Naive B cell (primary cell): ENCODE measurements at regions not wholly inside any gene's neighbourhood (a gene's known extent, or its start where the extent isn't known, plus 50 kb on each side); places are given as distances from the start of the nearest gene placed in this dataset.

Source experiments
- ATAC-seq, 2 donors: fragments of 150-1000 bp; cut with Tn5 transposase; 2 replicates each; pipeline ENCODE4 v1.10.0; 2021; ENCODE audit warnings: low read depth in 2 of 2, mild to moderate bottlenecking in 2 of 2, moderate library complexity in 2 of 2
- DNase-seq: peaks from one replicate; pipeline ENCODE4 v3.0.0; 2022
- H3K27ac Mint-ChIP-seq, 6 donors: one replicate each; pipeline ENCODE4 v1.8.0; 2020 to 2022; ENCODE audit warnings: mild to moderate bottlenecking in 6 of 6, mixed read lengths in 6 of 6, moderate library complexity in 5 of 6, inconsistent platforms in 2 of 6
- H3K27me3 Mint-ChIP-seq, 3 donors: one replicate each; pipeline ENCODE4 v1.8.0; 2021 to 2022; ENCODE audit warnings: mixed read lengths in 3 of 3, mild to moderate bottlenecking in 1 of 3
- H3K36me3 Mint-ChIP-seq, 2 donors: one replicate each; pipeline ENCODE4 v1.8.0; 2020 to 2022; ENCODE audit warnings: mixed read lengths in 2 of 2, inconsistent platforms in 1 of 2, mild to moderate bottlenecking in 1 of 2
- H3K4me1 Mint-ChIP-seq, 3 donors: one replicate each; pipeline ENCODE4 v1.8.0; 2020 to 2022; ENCODE audit warnings: mixed read lengths in 3 of 3, inconsistent platforms in 1 of 3, mild to moderate bottlenecking in 1 of 3, moderate library complexity in 1 of 3
- H3K4me3 Mint-ChIP-seq, 8 donors: one replicate each; pipeline ENCODE4 v1.8.0; 2020 to 2022; ENCODE audit warnings: mild to moderate bottlenecking in 8 of 8, mixed read lengths in 8 of 8, moderate library complexity in 8 of 8, inconsistent platforms in 2 of 8
- H3K9me3 Mint-ChIP-seq, 7 donors: one replicate each; pipeline ENCODE4 v1.8.0; 2020 to 2022; ENCODE audit warnings: mixed read lengths in 7 of 7, mild to moderate bottlenecking in 5 of 7, inconsistent platforms in 2 of 7, moderate library complexity in 1 of 7

GRCh38 chr14:34338056-34338455, 124.0 kb downstream of the SPTSSA start:
- no peaks in the 10 kb centered on the region for H3K36me3 Mint-ChIP-seq
- H3K4me3 Mint-ChIP-seq = no peak overlapping the region
- H3K27me3 Mint-ChIP-seq = no peaks in the 10 kb centered on the region
- H3K27ac Mint-ChIP-seq = no peak overlapping the region
- no peak for ATAC-seq
- no peaks in the 10 kb centered on the region for H3K9me3 Mint-ChIP-seq
- H3K4me1 Mint-ChIP-seq = peaks cover 10 to 13% (median 11%) of the 10 kb centered on the region in 3 donors
- DNase-seq = no peak

- no peak overlapping the region for H3K4me3 Mint-ChIP-seq
- peaks cover 11 to 23% (median 17%) of the 10 kb centered on the region in 3 donors for H3K4me1 Mint-ChIP-seq
- no peak for ATAC-seq
- H3K9me3 Mint-ChIP-seq = no peaks in the 10 kb centered on the region
- no peak for DNase-seq
- no peaks in the 10 kb centered on the region for H3K36me3 Mint-ChIP-seq
- H3K27me3 Mint-ChIP-seq = no peaks in the 10 kb centered on the region
- H3K27ac Mint-ChIP-seq = peak overlapping the region in 1 of 6 donors; percentile 17
Observed at GRCh38 chr14:34336501-34336900, 125.5 kb downstream of the SPTSSA start.

GRCh38 chr14:34335968-34336367, 126.1 kb downstream of the SPTSSA start:
- peak overlapping the region in 1 of 6 donors; percentile 17 for H3K27ac Mint-ChIP-seq
- DNase-seq = no peak
- no peaks in the 10 kb centered on the region for H3K36me3 Mint-ChIP-seq
- ATAC-seq = no peak
- peak overlapping the region in 1 of 8 donors; percentile 7 for H3K4me3 Mint-ChIP-seq
- H3K4me1 Mint-ChIP-seq = peaks cover 11 to 23% (median 17%) of the 10 kb centered on the region in 3 donors
- H3K27me3 Mint-ChIP-seq = no peaks in the 10 kb centered on the region
- H3K9me3 Mint-ChIP-seq = no peaks in the 10 kb centered on the region

- H3K27ac Mint-ChIP-seq = peak overlapping the region in 2 of 6 donors; percentile 38 to 57
- H3K4me1 Mint-ChIP-seq = peaks cover 11 to 23% (median 17%) of the 10 kb centered on the region in 3 donors
- H3K9me3 Mint-ChIP-seq = no peaks in the 10 kb centered on the region
- no peak for DNase-seq
- no peak for ATAC-seq
- H3K27me3 Mint-ChIP-seq = no peaks in the 10 kb centered on the region
- H3K4me3 Mint-ChIP-seq = no peak overlapping the region
- H3K36me3 Mint-ChIP-seq = no peaks in the 10 kb centered on the region
Observed at GRCh38 chr14:34334329-34334728, 127.7 kb downstream of the SPTSSA start.

- Mint-ChIP-seq H3K36me3 (no peaks in the 10 kb centered on the region), H3K27ac (peak overlapping the region in 1 of 6 donors; percentile 86), H3K9me3 (no peaks in the 10 kb centered on the region), H3K27me3 (peaks cover 0 to 6% (median 0%) of the 10 kb centered on the region in 3 donors), H3K4me1 (peaks cover 11 to 23% (median 17%) of the 10 kb centered on the region in 3 donors), H3K4me3 (no peak overlapping the region)
- peak; percentile 43 to 50 for ATAC-seq
- peak; percentile 21 for DNase-seq
Observed at GRCh38 chr14:34331728-34332623, 130.1 kb downstream of the SPTSSA start.

GRCh38 chr14:34330846-34331245, 131.2 kb downstream of the SPTSSA start:
- Mint-ChIP-seq H3K9me3 (no peaks in the 10 kb centered on the region), H3K4me1 (peaks cover 5 to 17% (median 13%) of the 10 kb centered on the region in 3 donors), H3K36me3 (no peaks in the 10 kb centered on the region), H3K27me3 (peaks cover 0 to 7% (median 0%) of the 10 kb centered on the region in 3 donors), H3K4me3 (no peak overlapping the region), H3K27ac (no peak overlapping the region)
- DNase-seq = no peak
- ATAC-seq = no peak

GRCh38 chr14:34329301-34329700, 132.7 kb downstream of the SPTSSA start:
- ATAC-seq = no peak

GRCh38 chr14:34328178-34328577, 133.9 kb downstream of the SPTSSA start:
- H3K27me3 Mint-ChIP-seq = peaks cover 0 to 12% (median 0%) of the 10 kb centered on the region in 3 donors
- no peak overlapping the region for H3K27ac Mint-ChIP-seq
- no peak for DNase-seq
- H3K4me1 Mint-ChIP-seq = peaks cover 0 to 10% (median 8%) of the 10 kb centered on the region in 3 donors
- no peak overlapping the region for H3K4me3 Mint-ChIP-seq
- no peak for ATAC-seq
- no peaks in the 10 kb centered on the region for H3K36me3 Mint-ChIP-seq
- H3K9me3 Mint-ChIP-seq = no peaks in the 10 kb centered on the region

More at GRCh38 chr14:34329301-34329700, 132.7 kb downstream of the SPTSSA start:
- no peaks in the 10 kb centered on the region for H3K36me3 Mint-ChIP-seq
- H3K4me3 Mint-ChIP-seq = no peak overlapping the region
- DNase-seq = no peak
- no peaks in the 10 kb centered on the region for H3K9me3 Mint-ChIP-seq
- H3K4me1 Mint-ChIP-seq = peaks cover 0 to 10% (median 8%) of the 10 kb centered on the region in 3 donors
- peaks cover 0 to 12% (median 0%) of the 10 kb centered on the region in 3 donors for H3K27me3 Mint-ChIP-seq
- H3K27ac Mint-ChIP-seq = no peak overlapping the region

- ATAC-seq (no peak), DNase-seq (no peak)
- H3K4me1 Mint-ChIP-seq = no peaks in the 10 kb centered on the region
- peaks cover 0 to 12% (median 7%) of the 10 kb centered on the region in 3 donors for H3K27me3 Mint-ChIP-seq
- no peak overlapping the region for H3K4me3 Mint-ChIP-seq
- H3K36me3 Mint-ChIP-seq = no peaks in the 10 kb centered on the region
- H3K9me3 Mint-ChIP-seq = no peaks in the 10 kb centered on the region
- H3K27ac Mint-ChIP-seq = peak overlapping the region in 1 of 6 donors; percentile 34
Observed at GRCh38 chr14:34325493-34325892, 136.5 kb downstream of the SPTSSA start.

- Mint-ChIP-seq H3K9me3 (no peaks in the 10 kb centered on the region), H3K27ac (no peak overlapping the region), H3K27me3 (peaks cover 0 to 12% (median 11%) of the 10 kb centered on the region in 3 donors), H3K4me1 (no peaks in the 10 kb centered on the region), H3K4me3 (no peak overlapping the region), H3K36me3 (no peaks in the 10 kb centered on the region)
- DNase-seq (no peak), ATAC-seq (no peak)
Observed at GRCh38 chr14:34324363-34324795, 137.7 kb downstream of the SPTSSA start.

GRCh38 chr14:34322940-34323418, 139.1 kb downstream of the SPTSSA start:
- Mint-ChIP-seq H3K4me1 (no peaks in the 10 kb centered on the region), H3K27me3 (peaks cover 0 to 15% (median 9%) of the 10 kb centered on the region in 3 donors), H3K27ac (peak overlapping the region in 1 of 6 donors; percentile 77), H3K4me3 (no peak overlapping the region), H3K36me3 (no peaks in the 10 kb centered on the region), H3K9me3 (no peaks in the 10 kb centered on the region)
- ATAC-seq = peak; percentile 48 to 59
- peak; percentile 37 for DNase-seq

GRCh38 chr14:34319140-34319539, 142.9 kb downstream of the SPTSSA start:
- ATAC-seq = no peak
- peaks cover 9 to 45% (median 15%) of the 10 kb centered on the region in 3 donors for H3K27me3 Mint-ChIP-seq

GRCh38 chr14:34318014-34318413, 144.0 kb downstream of the SPTSSA start:
- ATAC-seq (no peak), DNase-seq (no peak)
- Mint-ChIP-seq H3K4me1 (no peaks in the 10 kb centered on the region), H3K4me3 (no peak overlapping the region), H3K9me3 (peaks cover 0 to 2% (median 0%) of the 10 kb centered on the region in 7 donors), H3K27ac (no peak overlapping the region), H3K36me3 (no peaks in the 10 kb centered on the region), H3K27me3 (peaks cover 15 to 51% (median 16%) of the 10 kb centered on the region in 3 donors)

More at GRCh38 chr14:34319140-34319539, 142.9 kb downstream of the SPTSSA start:
- peaks cover 0 to 2% (median 0%) of the 10 kb centered on the region in 7 donors for H3K9me3 Mint-ChIP-seq
- DNase-seq = no peak
- H3K4me3 Mint-ChIP-seq = no peak overlapping the region
- no peak overlapping the region for H3K27ac Mint-ChIP-seq
- H3K4me1 Mint-ChIP-seq = no peaks in the 10 kb centered on the region
- no peaks in the 10 kb centered on the region for H3K36me3 Mint-ChIP-seq

- Mint-ChIP-seq H3K27me3 (peaks cover 22 to 36% (median 34%) of the 10 kb centered on the region in 3 donors), H3K27ac (no peak overlapping the region), H3K9me3 (peaks cover 0 to 6% (median 0%) of the 10 kb centered on the region in 7 donors), H3K36me3 (no peaks in the 10 kb centered on the region), H3K4me3 (no peak overlapping the region), H3K4me1 (no peaks in the 10 kb centered on the region)
- no peak for ATAC-seq
- DNase-seq = no peak
Observed at GRCh38 chr14:34310724-34311123, 151.3 kb downstream of the SPTSSA start.
